Caco-2 (cell line): ENCODE measurements at regions not wholly inside any gene's neighbourhood (a gene's known extent, or its start where the extent isn't known, plus 50 kb on each side); places are given as distances from the start of the nearest gene placed in this dataset.

ENCODE experiments used
- BruUV-seq: library from RNA; stranded (reverse); fragments of 400-500 nt; replicated peaks from 2 replicates; lab custom pipeline; 2021; lab: Mats Ljungman, UMichigan
- CTCF ChIA-PET: fragments of 300-600 bp; sonication (Branson Sonifier 250); formaldehyde crosslinking; loops from one replicate; lab custom pipeline; 2022; ENCODE audit warnings: antibody characterized with exemption; lab: Charles Lee
- POLR2A ChIA-PET: fragments of 300-600 bp; sonication (Branson Sonifier 250); formaldehyde crosslinking; loops from one replicate; lab custom pipeline; 2022; ENCODE audit warnings: antibody characterized with exemption; lab: Charles Lee
- DNase-seq, 2 experiments: peaks; one replicate each; pipeline versions ENCODE4 v3.0.0 to v3.0.0-alpha.2; 2020 to 2022
- H3K27me3 ChIP-seq: replicated peaks from 2 replicates; pipeline ENCODE4 v1.6.0; 2011; ENCODE audit warnings: low read length; ENCODE audit not compliant: control insufficient read depth, insufficient read depth
- H3K36me3 ChIP-seq: 2 replicates; pipeline ENCODE4 v1.5.1; 2011; ENCODE audit warnings: low read length; ENCODE audit not compliant: control insufficient read depth, insufficient read depth
- H3K4me1 ChIP-seq: fragments of 250-450 bp; sonication (Bioruptor Pico); 2 replicates; pipeline ENCODE4 v1.5.1; 2020; ENCODE audit warnings: mild to moderate bottlenecking
- H3K4me3 ChIP-seq: 2 replicates; pipeline ENCODE4 v1.5.1; 2011; ENCODE audit warnings: low read depth, mild to moderate bottlenecking, control low read depth, low read length
- H3K9me3 ChIP-seq: fragments of 250-450 bp; sonication (Bioruptor Pico); 2 replicates; pipeline ENCODE4 v1.5.1; 2020; ENCODE audit warnings: mild to moderate bottlenecking, moderate library complexity
- H3K27ac Mint-ChIP-seq: one replicate; pipeline ENCODE4 v1.8.0; 2022; ENCODE audit warnings: mixed read lengths; ENCODE audit not compliant: unreplicated experiment
- H3K27me3 Mint-ChIP-seq: one replicate; pipeline ENCODE4 v1.8.0; 2022; ENCODE audit warnings: mixed read lengths; ENCODE audit not compliant: insufficient read depth, unreplicated experiment
- H3K36me3 Mint-ChIP-seq: one replicate; pipeline ENCODE4 v1.8.0; 2022; ENCODE audit warnings: mild to moderate bottlenecking, mixed read lengths; ENCODE audit not compliant: insufficient read depth, unreplicated experiment
- H3K4me1 Mint-ChIP-seq: one replicate; pipeline ENCODE4 v1.8.0; 2022; ENCODE audit warnings: low read depth, mixed read lengths; ENCODE audit not compliant: unreplicated experiment
- H3K4me3 Mint-ChIP-seq: one replicate; pipeline ENCODE4 v1.8.0; 2022; ENCODE audit warnings: mild to moderate bottlenecking, moderate library complexity, mixed read lengths; ENCODE audit not compliant: unreplicated experiment
- H3K9me3 Mint-ChIP-seq: one replicate; pipeline ENCODE4 v1.8.0; 2022; ENCODE audit warnings: mixed read lengths; ENCODE audit not compliant: unreplicated experiment
- intact Hi-C: fragments of 100-400 bp; cut with micrococcal nuclease; formaldehyde crosslinking; loops from one replicate; pipeline ENCODE4 v1.10.0; 2022; ENCODE audit not compliant: unreplicated experiment
- TF ChIP-seq, protein P1 (sequence below), 2 experiments: fragments of 200-600 bp in 1 of 2; IDR thresholded peaks; 1 replicate in 1 of 2; 2 replicates in 1 of 2; pipeline versions ENCODE4 v1.5.1 to v1.8.0; 2011 to 2022; ENCODE audit warnings: antibody characterized with exemption in 1 of 2, control low read depth in 1 of 2, inconsistent platforms in 1 of 2, low read depth in 1 of 2, low read length in 1 of 2, mild to moderate bottlenecking in 1 of 2, moderate library complexity in 1 of 2; ENCODE audit not compliant: insufficient read depth in 1 of 2, severe bottlenecking in 1 of 2, unreplicated experiment in 1 of 2

DNA sequence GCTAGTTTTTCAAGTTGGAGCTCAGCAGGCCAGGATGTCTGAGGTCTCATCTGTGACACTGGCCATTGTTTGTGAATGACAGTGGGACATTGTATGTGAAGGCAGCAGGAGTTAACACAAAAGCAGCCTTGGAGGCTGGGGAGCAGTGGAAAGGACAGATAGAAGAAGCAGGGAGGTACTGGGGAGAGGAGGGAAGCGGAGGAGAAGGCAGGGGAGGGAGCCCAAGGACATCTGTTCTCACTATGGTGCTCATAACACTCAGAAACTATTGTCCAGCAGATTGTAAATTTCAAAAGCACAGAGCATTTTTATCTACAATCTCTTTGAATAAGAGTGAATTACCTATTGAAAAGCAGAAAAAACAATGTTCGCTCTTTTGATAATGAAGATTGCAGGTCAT lies 253.6 kb upstream of the DIPK2B start:
- Histone ChIP-seq H3K36me3 (no peaks in the 10 kb centered on the region), H3K27me3 (no peaks in the 10 kb centered on the region), H3K4me1 (no peaks in the 10 kb centered on the region), H3K4me3 (no peak overlapping the region), H3K9me3 (no peaks in the 10 kb centered on the region)
- CTCF ChIA-PET = no interaction called here
- DNase-seq = no peak
- Mint-ChIP-seq H3K27me3 (no peaks in the 10 kb centered on the region), H3K27ac (no peak overlapping the region), H3K4me1 (no peaks in the 10 kb centered on the region), H3K4me3 (no peak overlapping the region), H3K36me3 (no peaks in the 10 kb centered on the region), H3K9me3 (no peaks in the 10 kb centered on the region)
- intact Hi-C loops = no loop called here
- POLR2A ChIA-PET = no interaction called here
- BruUV-seq = no TSS peak
- TF ChIP-seq, protein P1, sequence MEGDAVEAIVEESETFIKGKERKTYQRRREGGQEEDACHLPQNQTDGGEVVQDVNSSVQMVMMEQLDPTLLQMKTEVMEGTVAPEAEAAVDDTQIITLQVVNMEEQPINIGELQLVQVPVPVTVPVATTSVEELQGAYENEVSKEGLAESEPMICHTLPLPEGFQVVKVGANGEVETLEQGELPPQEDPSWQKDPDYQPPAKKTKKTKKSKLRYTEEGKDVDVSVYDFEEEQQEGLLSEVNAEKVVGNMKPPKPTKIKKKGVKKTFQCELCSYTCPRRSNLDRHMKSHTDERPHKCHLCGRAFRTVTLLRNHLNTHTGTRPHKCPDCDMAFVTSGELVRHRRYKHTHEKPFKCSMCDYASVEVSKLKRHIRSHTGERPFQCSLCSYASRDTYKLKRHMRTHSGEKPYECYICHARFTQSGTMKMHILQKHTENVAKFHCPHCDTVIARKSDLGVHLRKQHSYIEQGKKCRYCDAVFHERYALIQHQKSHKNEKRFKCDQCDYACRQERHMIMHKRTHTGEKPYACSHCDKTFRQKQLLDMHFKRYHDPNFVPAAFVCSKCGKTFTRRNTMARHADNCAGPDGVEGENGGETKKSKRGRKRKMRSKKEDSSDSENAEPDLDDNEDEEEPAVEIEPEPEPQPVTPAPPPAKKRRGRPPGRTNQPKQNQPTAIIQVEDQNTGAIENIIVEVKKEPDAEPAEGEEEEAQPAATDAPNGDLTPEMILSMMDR (IDR thresholded peaks at IDR 0.05; ENCODE audit: insufficient read depth in 1 of 2, low read depth in 1 of 2, low read length in 1 of 2, severe bottlenecking in 1 of 2, unreplicated experiment in 1 of 2) = no peak

DNA sequence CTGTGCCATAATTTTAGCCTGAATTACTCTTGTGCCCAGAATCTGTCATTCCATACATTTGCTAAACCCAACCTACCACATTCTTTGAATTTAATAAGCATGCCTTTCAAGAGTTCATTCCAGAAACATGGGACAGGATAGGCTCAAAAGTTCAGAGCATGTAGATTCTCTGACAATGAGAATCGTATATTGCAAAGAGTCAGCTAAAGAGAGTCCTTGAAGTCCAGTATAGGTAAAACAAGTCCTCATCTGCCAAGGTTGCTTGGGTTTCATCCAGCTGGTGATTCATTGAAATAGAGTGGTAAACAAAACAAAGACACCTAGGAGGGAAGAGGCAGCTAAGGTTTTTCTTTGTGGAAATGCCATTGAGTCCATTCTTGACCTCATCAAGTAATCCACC lies 249.3 kb upstream of the DIPK2B start:
- no peaks in the 10 kb centered on the region for H3K4me1 Mint-ChIP-seq
- no TSS peak for BruUV-seq
- H3K27ac Mint-ChIP-seq = no peak overlapping the region
- Histone ChIP-seq H3K4me1 (no peaks in the 10 kb centered on the region), H3K9me3 (no peaks in the 10 kb centered on the region), H3K4me3 (no peak overlapping the region), H3K27me3 (no peaks in the 10 kb centered on the region), H3K36me3 (no peaks in the 10 kb centered on the region)
- ChIA-PET CTCF (no interaction called here), POLR2A (no interaction called here)
- H3K9me3 Mint-ChIP-seq = no peaks in the 10 kb centered on the region
- no peaks in the 10 kb centered on the region for H3K27me3 Mint-ChIP-seq
- intact Hi-C loops = no loop called here
- no peaks in the 10 kb centered on the region for H3K36me3 Mint-ChIP-seq
- DNase-seq = no peak
- TF ChIP-seq, protein P1 (IDR thresholded peaks at IDR 0.05; ENCODE audit: insufficient read depth in 1 of 2, low read depth in 1 of 2, low read length in 1 of 2, severe bottlenecking in 1 of 2, unreplicated experiment in 1 of 2) = no peak
- H3K4me3 Mint-ChIP-seq = no peak overlapping the region

DNA sequence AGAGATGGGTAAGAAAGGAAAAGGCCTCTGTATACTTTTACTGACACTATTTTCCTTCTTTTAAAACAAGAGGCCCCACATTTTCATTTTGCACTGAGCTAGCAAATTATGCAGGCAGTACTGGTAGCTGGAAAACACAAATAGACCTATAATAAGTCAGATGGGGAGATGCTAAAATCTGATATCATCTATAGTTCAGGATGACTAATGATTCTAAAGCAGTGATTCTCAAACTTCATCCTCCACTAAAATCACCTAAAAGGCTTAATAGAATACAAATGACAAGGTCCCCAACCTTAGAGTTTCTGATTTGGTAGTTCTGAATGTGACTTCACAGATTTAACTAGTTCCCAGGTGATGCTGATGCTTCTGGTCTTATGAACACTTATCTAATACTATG lies 247.3 kb upstream of the DIPK2B start:
- ChIA-PET POLR2A (no interaction called here), CTCF (no interaction called here)
- Mint-ChIP-seq H3K9me3 (no peaks in the 10 kb centered on the region), H3K36me3 (no peaks in the 10 kb centered on the region), H3K27ac (no peak overlapping the region), H3K27me3 (no peaks in the 10 kb centered on the region), H3K4me1 (no peaks in the 10 kb centered on the region), H3K4me3 (no peak overlapping the region)
- no peaks in the 10 kb centered on the region for H3K9me3 ChIP-seq
- H3K4me1 ChIP-seq = no peaks in the 10 kb centered on the region
- TF ChIP-seq, protein P1 (IDR thresholded peaks at IDR 0.05; ENCODE audit: insufficient read depth in 1 of 2, low read depth in 1 of 2, low read length in 1 of 2, severe bottlenecking in 1 of 2, unreplicated experiment in 1 of 2) = no peak
- no peaks in the 10 kb centered on the region for H3K27me3 ChIP-seq
- no peak for DNase-seq
- H3K4me3 ChIP-seq = no peak overlapping the region
- BruUV-seq = no TSS peak
- intact Hi-C loops = no loop called here
- no peaks in the 10 kb centered on the region for H3K36me3 ChIP-seq
